T-helper 17 cell (primary cell): ENCODE measurements at regions not wholly inside any gene's neighbourhood (a gene's known extent, or its start where the extent isn't known, plus 50 kb on each side); places are given as distances from the start of the nearest gene placed in this dataset.
A peak's percentile ranks its signal among the peaks of the same experiment; 100 is the strongest.

Experiments
- ATAC-seq: fragments of 150-1000 bp; cut with Tn5 transposase; 2 replicates; pipeline ENCODE4 v1.10.0; 2021; ENCODE audit warnings: mild to moderate bottlenecking, moderate library complexity
- DNase-seq, 3 donors: peaks; one replicate each; pipeline versions ENCODE4 v3.0.0 to v3.0.0-alpha.2; 2020 to 2021
- H3K9me3 ChIP-seq: one replicate; pipeline ENCODE4 v1.7.0; 2013; ENCODE audit warnings: low read length, mild to moderate bottlenecking; ENCODE audit not compliant: control insufficient read depth, poor library complexity, severe bottlenecking
- H3K27ac Mint-ChIP-seq: one replicate; pipeline ENCODE4 v1.8.0; 2022; ENCODE audit warnings: mild to moderate bottlenecking, moderate library complexity, mixed read lengths
- H3K27me3 Mint-ChIP-seq: one replicate; pipeline ENCODE4 v1.8.0; 2022; ENCODE audit warnings: mixed read lengths
- H3K36me3 Mint-ChIP-seq: one replicate; pipeline ENCODE4 v1.8.0; 2022; ENCODE audit warnings: low read depth, mixed read lengths
- H3K4me1 Mint-ChIP-seq: one replicate; pipeline ENCODE4 v1.8.0; 2022; ENCODE audit warnings: mild to moderate bottlenecking, mixed read lengths
- H3K4me3 Mint-ChIP-seq: one replicate; pipeline ENCODE4 v1.8.0; 2022; ENCODE audit warnings: mild to moderate bottlenecking, moderate library complexity, mixed read lengths

DNA sequence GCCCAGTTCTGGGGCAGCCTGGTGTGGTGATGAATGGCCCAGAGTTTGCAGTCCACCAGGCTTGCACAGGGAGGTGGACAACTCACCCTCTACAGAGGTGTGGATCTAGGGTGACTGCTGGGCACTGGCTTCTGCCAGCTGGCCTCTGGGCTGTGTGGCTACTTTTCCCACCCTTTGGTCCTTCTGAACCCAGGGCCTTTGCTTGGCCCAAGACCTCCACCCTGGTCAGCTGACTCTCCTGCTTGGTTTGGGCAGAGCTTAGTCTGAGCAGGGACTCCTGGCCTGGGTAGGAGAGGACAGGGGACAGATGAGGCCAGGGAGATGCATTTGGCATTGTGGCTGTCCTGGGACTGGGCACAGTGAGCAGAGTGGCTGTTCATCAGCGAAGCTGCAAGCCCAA, 83.0 kb upstream of the SHANK2 start:
- peak overlapping the region; percentile 4 for H3K4me3 Mint-ChIP-seq
- H3K4me1 Mint-ChIP-seq = no peaks in the 10 kb centered on the region
- H3K9me3 ChIP-seq = no peaks in the 10 kb centered on the region
- ATAC-seq (no peak), DNase-seq (no peak)
- peaks cover 2% of the 10 kb centered on the region for H3K36me3 Mint-ChIP-seq
- peaks cover 22% of the 10 kb centered on the region for H3K27me3 Mint-ChIP-seq
- H3K27ac Mint-ChIP-seq = no peak overlapping the region

DNA sequence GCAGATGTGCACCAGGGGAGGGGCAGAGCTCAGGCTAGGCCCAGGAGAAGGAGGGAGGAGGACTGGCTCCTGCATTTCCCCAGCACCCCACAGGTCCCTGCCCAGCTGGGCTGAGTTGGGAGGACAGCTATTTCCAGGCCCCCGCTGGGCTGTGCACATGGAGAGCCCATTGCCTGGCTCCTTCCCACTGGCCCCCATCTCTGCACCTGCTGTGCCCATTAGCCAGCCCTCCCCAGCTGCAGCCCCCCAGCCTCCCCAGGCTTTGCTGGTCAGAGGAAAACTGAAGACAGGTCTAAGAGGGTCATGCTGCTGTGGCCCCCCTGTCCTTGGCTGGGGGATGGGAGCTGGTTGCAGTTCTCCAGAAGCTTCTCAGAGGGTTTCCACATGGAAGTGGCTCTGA, 81.8 kb upstream of the SHANK2 start:
- H3K4me1 Mint-ChIP-seq = no peaks in the 10 kb centered on the region
- peaks cover 5% of the 10 kb centered on the region for H3K36me3 Mint-ChIP-seq
- peaks cover 19% of the 10 kb centered on the region for H3K27me3 Mint-ChIP-seq
- ATAC-seq = no peak
- no peak for DNase-seq
- no peak overlapping the region for H3K27ac Mint-ChIP-seq
- H3K9me3 ChIP-seq = no peaks in the 10 kb centered on the region
- H3K4me3 Mint-ChIP-seq = peak overlapping the region; percentile 22

DNA sequence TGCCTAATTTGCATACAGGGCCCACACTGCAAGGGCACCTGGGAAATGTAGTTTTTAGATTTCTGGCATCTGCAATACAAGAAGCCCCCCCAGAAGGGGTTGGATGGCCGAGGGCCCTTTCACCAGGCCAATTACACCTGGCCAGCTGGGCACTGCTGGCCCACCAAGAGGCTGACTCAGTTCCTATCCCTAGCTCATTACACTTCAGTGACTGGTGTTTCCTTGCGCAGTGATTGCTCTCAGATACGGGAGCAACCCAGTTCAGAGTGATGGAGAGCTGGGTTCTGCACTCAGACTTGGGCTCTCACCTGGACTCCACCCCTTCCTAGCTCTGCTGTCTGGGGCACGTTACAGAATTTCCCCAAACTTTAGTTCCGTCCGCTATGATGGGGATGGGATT, 81.1 kb upstream of the SHANK2 start:
- Mint-ChIP-seq H3K27ac (no peak overlapping the region), H3K36me3 (peaks cover 5% of the 10 kb centered on the region), H3K27me3 (peaks cover 17% of the 10 kb centered on the region), H3K4me1 (no peaks in the 10 kb centered on the region), H3K4me3 (no peak overlapping the region)
- H3K9me3 ChIP-seq = no peaks in the 10 kb centered on the region
- DNase-seq (no peak), ATAC-seq (no peak)

DNA sequence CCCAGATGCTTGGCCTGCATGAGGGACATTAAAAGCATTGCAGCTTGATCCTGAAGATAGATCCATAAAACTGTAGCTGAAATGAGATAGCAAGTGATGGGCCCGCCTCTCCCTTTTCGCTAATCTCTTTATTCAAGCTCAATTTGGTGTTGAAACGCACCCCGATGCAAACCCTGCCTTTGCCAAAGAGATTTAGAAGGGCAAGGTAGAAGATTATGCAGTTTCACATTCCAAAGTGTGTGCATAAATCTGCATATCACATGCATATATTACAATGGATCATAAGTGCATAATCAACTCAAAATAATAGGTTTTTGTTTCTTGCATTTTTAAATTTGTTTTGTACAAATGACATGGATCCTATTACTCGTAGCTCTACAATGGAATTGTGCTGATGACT, 80.1 kb upstream of the SHANK2 start:
- Mint-ChIP-seq H3K27me3 (peaks cover 16% of the 10 kb centered on the region), H3K36me3 (peaks cover 5% of the 10 kb centered on the region), H3K4me1 (no peaks in the 10 kb centered on the region), H3K27ac (no peak overlapping the region), H3K4me3 (no peak overlapping the region)
- DNase-seq (no peak), ATAC-seq (no peak)
- no peaks in the 10 kb centered on the region for H3K9me3 ChIP-seq

DNA sequence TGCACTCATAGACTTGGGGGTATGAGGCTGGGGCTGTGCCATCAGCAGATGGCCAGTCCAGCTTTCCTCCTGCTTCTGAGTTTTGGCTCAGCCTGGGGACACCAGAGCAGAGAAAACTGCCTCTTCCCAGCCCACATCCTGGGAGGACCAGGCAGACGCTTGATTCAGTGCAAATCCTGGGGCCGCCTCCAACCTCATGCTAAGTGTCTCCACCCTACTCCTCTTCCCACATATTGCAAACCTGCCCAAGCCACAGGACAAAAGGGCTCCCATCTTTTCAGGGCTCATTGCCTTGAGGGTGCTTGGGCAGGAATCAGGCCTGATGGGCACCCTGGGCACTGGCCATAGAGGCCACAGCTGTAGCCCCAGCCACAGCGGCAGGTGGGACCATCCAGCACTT, 79.7 kb upstream of the SHANK2 start:
- Mint-ChIP-seq H3K4me3 (no peak overlapping the region), H3K27ac (no peak overlapping the region)
- no peak for ATAC-seq

DNA sequence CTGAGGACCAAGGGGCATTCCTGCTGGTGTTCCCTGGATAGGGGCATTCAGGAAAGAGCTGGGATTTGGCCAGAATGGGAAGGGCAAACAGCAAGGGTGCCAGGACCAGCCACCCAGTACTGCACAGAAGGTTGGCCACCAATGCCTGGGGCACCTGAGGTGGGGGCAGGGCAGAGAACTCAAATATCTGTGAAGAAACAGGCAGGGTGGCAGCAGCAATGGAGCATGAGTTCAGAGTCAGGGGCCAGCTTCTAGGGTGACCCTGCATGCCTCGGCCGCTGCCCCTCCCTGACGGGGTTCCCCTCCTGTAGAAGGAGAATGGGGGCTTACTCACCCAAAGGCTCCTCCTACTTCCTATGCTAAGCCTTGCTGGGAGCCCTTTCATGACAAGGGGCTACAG, 79.3 kb upstream of the SHANK2 start:
- peaks cover 16% of the 10 kb centered on the region for H3K27me3 Mint-ChIP-seq
- H3K9me3 ChIP-seq = no peaks in the 10 kb centered on the region
- peaks cover 5% of the 10 kb centered on the region for H3K36me3 Mint-ChIP-seq
- no peak overlapping the region for H3K27ac Mint-ChIP-seq
- DNase-seq (no peak), ATAC-seq (no peak)
- H3K4me1 Mint-ChIP-seq = no peaks in the 10 kb centered on the region
- H3K4me3 Mint-ChIP-seq = no peak overlapping the region

More for the DNA sequence above, 79.7 kb upstream of the SHANK2 start:
- H3K9me3 ChIP-seq = no peaks in the 10 kb centered on the region
- Mint-ChIP-seq H3K27me3 (peaks cover 16% of the 10 kb centered on the region), H3K4me1 (no peaks in the 10 kb centered on the region), H3K36me3 (peaks cover 5% of the 10 kb centered on the region)
- no peak for DNase-seq

DNA sequence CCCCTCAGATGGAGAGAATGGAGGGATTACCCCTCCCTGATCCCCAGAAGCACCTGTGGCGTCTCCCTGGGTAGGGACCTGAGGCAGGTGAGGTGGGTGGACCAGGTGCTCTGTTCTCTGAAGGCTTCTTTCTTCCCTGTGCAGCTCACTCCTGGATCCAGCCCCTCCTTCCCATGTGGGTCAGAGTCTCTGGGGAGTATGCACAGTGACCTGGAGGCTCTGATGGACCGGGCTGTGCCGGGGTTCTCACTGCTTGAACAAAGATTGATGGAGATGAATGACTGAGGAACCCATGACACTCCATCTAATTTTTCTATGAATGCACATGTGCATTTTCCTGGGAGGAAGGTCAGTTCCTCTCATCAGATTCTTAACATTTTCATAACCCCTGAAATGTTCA, 78.6 kb upstream of the SHANK2 start:
- H3K27ac Mint-ChIP-seq = no peak overlapping the region
- ATAC-seq (no peak), DNase-seq (no peak)
- no peak overlapping the region for H3K4me3 Mint-ChIP-seq
- H3K36me3 Mint-ChIP-seq = peaks cover 5% of the 10 kb centered on the region
- H3K9me3 ChIP-seq = no peaks in the 10 kb centered on the region
- H3K27me3 Mint-ChIP-seq = peaks cover 16% of the 10 kb centered on the region
- no peaks in the 10 kb centered on the region for H3K4me1 Mint-ChIP-seq

DNA sequence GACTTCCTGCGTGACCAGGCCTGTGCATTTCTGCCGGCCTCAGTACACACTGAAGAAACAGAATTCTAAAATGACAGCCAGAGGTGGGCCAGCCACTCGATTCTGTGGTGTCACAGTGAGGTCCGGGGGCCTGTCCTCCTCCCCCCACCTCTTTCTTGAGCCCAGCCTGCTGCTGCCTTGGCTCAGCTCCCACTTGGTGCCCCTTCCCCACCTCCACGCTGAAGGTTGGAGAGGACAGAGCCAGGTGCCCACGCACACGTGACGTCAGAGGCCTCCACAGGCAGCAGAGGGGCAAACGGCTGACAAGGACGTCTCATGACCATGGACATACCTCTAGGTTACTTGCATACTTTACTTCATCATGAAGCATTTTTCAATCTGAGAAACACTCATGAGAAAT, 78.0 kb upstream of the SHANK2 start:
- no peaks in the 10 kb centered on the region for H3K9me3 ChIP-seq
- H3K36me3 Mint-ChIP-seq = peaks cover 5% of the 10 kb centered on the region
- no peak overlapping the region for H3K4me3 Mint-ChIP-seq
- no peak for DNase-seq
- H3K27ac Mint-ChIP-seq = no peak overlapping the region
- no peaks in the 10 kb centered on the region for H3K4me1 Mint-ChIP-seq
- peaks cover 21% of the 10 kb centered on the region for H3K27me3 Mint-ChIP-seq
- ATAC-seq = no peak

DNA sequence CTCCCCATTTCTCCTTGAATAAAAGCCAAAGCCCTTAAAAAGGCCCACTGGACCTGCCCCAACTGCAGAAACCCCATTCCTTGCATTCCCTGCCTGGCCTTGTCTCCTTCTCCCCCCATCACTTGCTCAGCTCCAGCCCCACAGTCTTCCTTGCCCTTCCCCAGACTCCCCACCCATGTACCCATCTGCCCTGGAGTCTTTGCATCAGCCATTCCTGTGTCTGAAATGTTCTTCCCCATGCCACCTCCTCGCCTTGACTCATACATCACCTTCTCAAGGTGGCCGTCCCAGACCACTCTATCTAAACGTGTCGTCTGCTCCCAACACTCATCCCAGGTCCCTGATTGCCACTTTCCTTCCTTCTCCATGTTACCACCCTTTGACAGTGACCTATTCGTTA, 77.4 kb upstream of the SHANK2 start:
- H3K36me3 Mint-ChIP-seq = peaks cover 5% of the 10 kb centered on the region
- peaks cover 26% of the 10 kb centered on the region for H3K27me3 Mint-ChIP-seq
- no peak overlapping the region for H3K4me3 Mint-ChIP-seq
- H3K4me1 Mint-ChIP-seq = peaks cover 2% of the 10 kb centered on the region
- H3K9me3 ChIP-seq = no peaks in the 10 kb centered on the region
- no peak for ATAC-seq
- H3K27ac Mint-ChIP-seq = no peak overlapping the region
- no peak for DNase-seq

DNA sequence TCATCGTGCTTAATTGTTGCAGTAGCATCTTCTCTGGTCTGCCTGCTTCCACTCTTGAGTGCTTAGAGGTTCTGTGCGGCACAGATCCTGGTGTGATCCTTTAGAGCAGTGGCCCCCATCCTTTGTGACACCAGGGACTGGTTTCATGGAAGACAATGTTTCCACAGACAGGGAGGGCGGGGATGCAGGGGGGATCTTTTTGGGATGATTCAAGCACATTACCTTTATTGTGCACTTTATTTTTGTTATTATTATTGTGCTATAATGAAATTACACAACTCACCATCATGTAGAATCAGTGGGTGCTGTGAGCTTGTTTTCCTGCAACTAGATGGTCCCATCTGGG, 76.8 kb upstream of the SHANK2 start:
- no peak overlapping the region for H3K27ac Mint-ChIP-seq
- H3K4me3 Mint-ChIP-seq = no peak overlapping the region
- peaks cover 4% of the 10 kb centered on the region for H3K4me1 Mint-ChIP-seq
- H3K36me3 Mint-ChIP-seq = peaks cover 5% of the 10 kb centered on the region
- H3K9me3 ChIP-seq = no peaks in the 10 kb centered on the region
- no peak for DNase-seq
- H3K27me3 Mint-ChIP-seq = peaks cover 32% of the 10 kb centered on the region
- ATAC-seq = no peak

DNA sequence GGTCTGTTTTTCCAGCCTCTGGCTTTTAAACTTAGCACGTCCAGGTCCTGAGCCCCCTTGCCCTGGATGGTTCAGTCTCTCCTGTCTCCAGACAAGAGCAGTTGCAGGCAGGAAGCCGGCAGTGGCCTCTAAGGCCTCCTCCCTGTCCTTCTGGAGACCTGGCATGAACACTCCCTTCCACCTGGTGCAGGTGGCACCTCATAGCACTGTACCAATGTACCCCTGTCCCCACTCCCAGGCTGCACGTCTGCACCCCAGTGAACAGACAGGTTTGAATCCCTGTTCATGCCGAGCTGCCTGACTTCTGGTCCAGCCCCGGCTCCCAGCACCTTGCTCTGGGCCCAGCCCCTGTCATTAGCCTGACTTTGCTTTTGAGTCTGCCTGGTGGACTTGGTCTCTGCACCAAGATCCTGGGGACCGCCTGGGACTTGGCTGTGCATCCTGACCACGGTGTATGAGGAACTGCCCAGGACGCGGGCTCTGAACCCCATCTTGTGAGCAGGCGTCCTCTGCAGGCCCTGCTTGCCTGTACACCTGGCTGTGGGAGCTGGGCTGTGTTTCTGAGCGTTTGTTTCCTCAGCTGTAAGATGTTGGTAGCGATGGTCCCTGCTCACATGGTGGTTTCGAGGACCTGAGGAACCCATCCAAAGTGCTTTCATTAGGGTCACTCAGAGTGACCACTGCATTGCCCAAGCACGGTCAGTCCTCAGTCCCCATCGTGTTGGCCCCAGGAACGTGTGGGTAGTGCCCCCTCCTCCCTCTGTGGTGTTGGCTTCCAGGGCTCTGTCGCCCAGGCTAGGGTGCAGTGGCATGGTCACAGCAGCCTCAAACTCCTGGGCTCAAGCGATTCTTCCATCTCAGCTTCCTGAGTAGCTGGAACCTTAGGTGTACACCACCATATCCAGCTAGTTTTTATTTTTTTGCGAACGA, 75.0 kb upstream of the SHANK2 start:
- Mint-ChIP-seq H3K36me3 (peaks cover 5% of the 10 kb centered on the region), H3K4me3 (no peak overlapping the region), H3K27ac (no peak overlapping the region), H3K27me3 (peaks cover 43% of the 10 kb centered on the region), H3K4me1 (peaks cover 4% of the 10 kb centered on the region)
- no peak for DNase-seq
- no peak for ATAC-seq
- H3K9me3 ChIP-seq = no peaks in the 10 kb centered on the region

DNA sequence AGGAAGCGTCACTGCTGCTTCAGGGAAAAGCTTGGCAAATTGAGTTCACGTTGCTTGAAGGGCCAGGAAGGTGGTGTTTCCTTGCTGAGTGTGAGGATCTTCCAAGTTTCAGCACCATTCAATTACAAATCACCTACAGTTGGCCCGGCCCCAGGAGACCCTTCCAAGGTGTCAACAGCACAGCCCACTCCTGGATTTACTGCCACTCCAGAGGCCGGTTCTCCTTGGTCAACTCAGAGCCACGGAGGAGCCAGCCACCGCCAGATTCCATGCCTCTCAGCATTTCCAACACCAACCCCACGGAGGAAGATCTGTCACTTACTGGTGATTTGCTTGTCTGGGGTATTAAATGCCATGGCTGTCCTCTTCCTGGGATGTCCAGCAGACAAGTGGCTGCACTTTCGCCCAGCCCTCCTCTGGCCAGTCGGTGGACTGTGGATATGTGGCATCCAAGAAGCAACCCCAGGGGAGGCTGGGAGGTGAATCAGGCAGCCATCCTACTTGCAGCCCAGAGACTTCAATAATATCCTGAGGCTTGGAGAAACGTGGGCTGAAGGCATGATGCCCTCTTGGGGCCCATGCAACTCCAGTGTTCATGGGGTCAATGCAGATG, 74.1 kb upstream of the SHANK2 start:
- Mint-ChIP-seq H3K27ac (no peak overlapping the region), H3K4me3 (no peak overlapping the region), H3K4me1 (peaks cover 4% of the 10 kb centered on the region), H3K27me3 (peaks cover 50% of the 10 kb centered on the region), H3K36me3 (peaks cover 3% of the 10 kb centered on the region)
- H3K9me3 ChIP-seq = no peaks in the 10 kb centered on the region
- no peak for DNase-seq
- ATAC-seq = no peak

DNA sequence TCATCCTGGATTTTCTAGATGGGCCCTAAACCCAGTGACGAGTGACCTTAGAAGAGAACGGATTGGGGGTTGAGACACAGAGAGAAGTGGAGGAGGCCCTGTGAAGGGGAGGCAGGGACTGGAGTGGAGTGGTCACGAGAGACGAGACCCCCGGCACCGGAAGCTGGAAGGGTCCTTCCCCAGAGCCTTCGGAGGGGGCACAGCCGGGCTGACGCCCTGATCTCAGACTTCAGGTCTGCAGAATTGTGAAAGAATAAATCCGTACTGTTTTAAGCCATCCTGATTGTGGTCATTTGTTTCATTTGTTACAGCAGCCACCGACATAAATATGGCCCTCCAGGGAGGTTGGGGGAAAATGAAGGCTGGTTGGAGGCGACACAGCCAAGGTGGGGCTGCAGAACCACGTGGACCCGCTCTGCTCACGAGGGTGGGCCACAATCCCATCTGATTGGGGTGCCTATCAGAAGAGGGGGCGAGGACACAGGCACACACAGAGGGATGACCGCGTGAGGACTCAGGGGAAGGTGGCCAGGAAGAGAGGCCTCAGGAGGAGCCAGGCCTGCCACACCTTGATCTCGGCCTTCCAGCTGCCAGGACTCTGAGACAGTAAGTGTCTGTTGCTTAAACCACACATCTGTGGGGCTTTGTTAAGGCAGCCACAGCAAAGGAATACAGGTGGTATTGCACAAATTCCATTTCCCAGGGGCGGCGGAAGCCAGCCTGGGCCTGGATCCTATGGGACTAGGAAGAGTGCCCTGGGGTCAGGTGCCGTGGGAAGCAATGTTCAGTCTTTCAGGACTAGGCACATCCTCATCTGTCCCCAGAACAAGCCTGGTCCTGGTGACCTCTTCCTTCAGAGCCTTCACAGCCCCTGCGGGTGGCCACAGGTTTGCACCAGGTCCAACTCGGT, 73.3 kb upstream of the SHANK2 start:
- no peak for DNase-seq

More for the DNA sequence above, 73.3 kb upstream of the SHANK2 start:
- no peak overlapping the region for H3K27ac Mint-ChIP-seq
- peaks cover 3% of the 10 kb centered on the region for H3K36me3 Mint-ChIP-seq
- H3K9me3 ChIP-seq = no peaks in the 10 kb centered on the region
- no peak overlapping the region for H3K4me3 Mint-ChIP-seq
- peaks cover 53% of the 10 kb centered on the region for H3K27me3 Mint-ChIP-seq
- peaks cover 4% of the 10 kb centered on the region for H3K4me1 Mint-ChIP-seq
- no peak for ATAC-seq
